HEK293 (cell line): ENCODE measurements at regions not wholly inside any gene's neighbourhood (a gene's known extent, or its start where the extent isn't known, plus 50 kb on each side); places are given as distances from the start of the nearest gene placed in this dataset.

Experiments
- EGR2 ChIP-seq: fragments of 450-650 bp; formaldehyde crosslinking; IDR thresholded peaks from 2 replicates; pipeline ENCODE4 v1.5.1; 2016; ENCODE audit warnings: low read depth, missing biosample characterization, missing genetic modification characterization
- GLI4 ChIP-seq: fragments of 450-650 bp; formaldehyde crosslinking; IDR thresholded peaks from 2 replicates; pipeline ENCODE4 v1.5.1; 2016; ENCODE audit warnings: missing biosample characterization, missing genetic modification characterization
- OVOL3 ChIP-seq: fragments of 450-650 bp; formaldehyde crosslinking; IDR thresholded peaks from 2 replicates; pipeline ENCODE4 v1.5.1; 2016; ENCODE audit warnings: missing biosample characterization, missing genetic modification characterization
- PRDM1 ChIP-seq: fragments of 450-650 bp; formaldehyde crosslinking; IDR thresholded peaks from 2 replicates; pipeline ENCODE4; 2016; ENCODE audit warnings: missing biosample characterization, missing genetic modification characterization
- SP2 ChIP-seq: fragments of 450-650 bp; formaldehyde crosslinking; IDR thresholded peaks from 2 replicates; pipeline ENCODE4 v1.5.1; 2016; ENCODE audit warnings: missing biosample characterization, missing genetic modification characterization
- YY1 ChIP-seq: fragments of 450-650 bp; formaldehyde crosslinking; IDR thresholded peaks from 2 replicates; pipeline ENCODE4 v1.5.1; 2018; ENCODE audit warnings: missing biosample characterization, missing genetic modification characterization
- ZBTB20 ChIP-seq: fragments of 450-650 bp; formaldehyde crosslinking; IDR thresholded peaks from 2 replicates; pipeline ENCODE4 v1.5.1; 2016; ENCODE audit warnings: missing biosample characterization, missing genetic modification characterization
- ZNF112 ChIP-seq: fragments of 450-650 bp; formaldehyde crosslinking; IDR thresholded peaks from 2 replicates; pipeline ENCODE4 v1.5.0; 2017; ENCODE audit warnings: missing biosample characterization, missing genetic modification characterization
- ZNF133 ChIP-seq: fragments of 450-650 bp; formaldehyde crosslinking; IDR thresholded peaks from 2 replicates; pipeline ENCODE4 v1.5.1; 2016; ENCODE audit warnings: missing biosample characterization, missing genetic modification characterization
- ZNF843 ChIP-seq: fragments of 450-650 bp; formaldehyde crosslinking; IDR thresholded peaks from 2 replicates; pipeline ENCODE4 v1.5.1; 2016; ENCODE audit warnings: missing biosample characterization, missing genetic modification characterization
- TF ChIP-seq, protein P1 (sequence below): fragments of 450-650 bp; formaldehyde crosslinking; IDR thresholded peaks from 2 replicates; pipeline ENCODE4 v1.5.1; 2016; ENCODE audit warnings: missing biosample characterization, missing genetic modification characterization
- TF ChIP-seq, protein P2 (sequence below): fragments of 450-650 bp; formaldehyde crosslinking; IDR thresholded peaks from 2 replicates; pipeline ENCODE4 v1.5.1; 2016; ENCODE audit warnings: missing biosample characterization, missing genetic modification characterization

GRCh38 chr13:60691268-60691667 is 294.2 kb downstream of the TDRD3 start:
- TF ChIP-seq ZNF843 (tag by site-specific recombination), result no peak
- no peak for TF ChIP-seq ZNF112 (tag by site-specific recombination)
- TF ChIP-seq, protein P1, sequence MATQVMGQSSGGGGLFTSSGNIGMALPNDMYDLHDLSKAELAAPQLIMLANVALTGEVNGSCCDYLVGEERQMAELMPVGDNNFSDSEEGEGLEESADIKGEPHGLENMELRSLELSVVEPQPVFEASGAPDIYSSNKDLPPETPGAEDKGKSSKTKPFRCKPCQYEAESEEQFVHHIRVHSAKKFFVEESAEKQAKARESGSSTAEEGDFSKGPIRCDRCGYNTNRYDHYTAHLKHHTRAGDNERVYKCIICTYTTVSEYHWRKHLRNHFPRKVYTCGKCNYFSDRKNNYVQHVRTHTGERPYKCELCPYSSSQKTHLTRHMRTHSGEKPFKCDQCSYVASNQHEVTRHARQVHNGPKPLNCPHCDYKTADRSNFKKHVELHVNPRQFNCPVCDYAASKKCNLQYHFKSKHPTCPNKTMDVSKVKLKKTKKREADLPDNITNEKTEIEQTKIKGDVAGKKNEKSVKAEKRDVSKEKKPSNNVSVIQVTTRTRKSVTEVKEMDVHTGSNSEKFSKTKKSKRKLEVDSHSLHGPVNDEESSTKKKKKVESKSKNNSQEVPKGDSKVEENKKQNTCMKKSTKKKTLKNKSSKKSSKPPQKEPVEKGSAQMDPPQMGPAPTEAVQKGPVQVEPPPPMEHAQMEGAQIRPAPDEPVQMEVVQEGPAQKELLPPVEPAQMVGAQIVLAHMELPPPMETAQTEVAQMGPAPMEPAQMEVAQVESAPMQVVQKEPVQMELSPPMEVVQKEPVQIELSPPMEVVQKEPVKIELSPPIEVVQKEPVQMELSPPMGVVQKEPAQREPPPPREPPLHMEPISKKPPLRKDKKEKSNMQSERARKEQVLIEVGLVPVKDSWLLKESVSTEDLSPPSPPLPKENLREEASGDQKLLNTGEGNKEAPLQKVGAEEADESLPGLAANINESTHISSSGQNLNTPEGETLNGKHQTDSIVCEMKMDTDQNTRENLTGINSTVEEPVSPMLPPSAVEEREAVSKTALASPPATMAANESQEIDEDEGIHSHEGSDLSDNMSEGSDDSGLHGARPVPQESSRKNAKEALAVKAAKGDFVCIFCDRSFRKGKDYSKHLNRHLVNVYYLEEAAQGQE (tag by site-specific recombination), result no peak
- TF ChIP-seq YY1 (tag by site-specific recombination), result no peak
- TF ChIP-seq EGR2, result no peak
- no peak for TF ChIP-seq GLI4 (tag by site-specific recombination)
- no peak for TF ChIP-seq OVOL3 (tag by site-specific recombination)
- no peak for TF ChIP-seq PRDM1 (tag by site-specific recombination)
- TF ChIP-seq SP2 (tag by site-specific recombination), result no peak
- no peak for TF ChIP-seq ZNF133 (tag by site-specific recombination)
- TF ChIP-seq, protein P2, sequence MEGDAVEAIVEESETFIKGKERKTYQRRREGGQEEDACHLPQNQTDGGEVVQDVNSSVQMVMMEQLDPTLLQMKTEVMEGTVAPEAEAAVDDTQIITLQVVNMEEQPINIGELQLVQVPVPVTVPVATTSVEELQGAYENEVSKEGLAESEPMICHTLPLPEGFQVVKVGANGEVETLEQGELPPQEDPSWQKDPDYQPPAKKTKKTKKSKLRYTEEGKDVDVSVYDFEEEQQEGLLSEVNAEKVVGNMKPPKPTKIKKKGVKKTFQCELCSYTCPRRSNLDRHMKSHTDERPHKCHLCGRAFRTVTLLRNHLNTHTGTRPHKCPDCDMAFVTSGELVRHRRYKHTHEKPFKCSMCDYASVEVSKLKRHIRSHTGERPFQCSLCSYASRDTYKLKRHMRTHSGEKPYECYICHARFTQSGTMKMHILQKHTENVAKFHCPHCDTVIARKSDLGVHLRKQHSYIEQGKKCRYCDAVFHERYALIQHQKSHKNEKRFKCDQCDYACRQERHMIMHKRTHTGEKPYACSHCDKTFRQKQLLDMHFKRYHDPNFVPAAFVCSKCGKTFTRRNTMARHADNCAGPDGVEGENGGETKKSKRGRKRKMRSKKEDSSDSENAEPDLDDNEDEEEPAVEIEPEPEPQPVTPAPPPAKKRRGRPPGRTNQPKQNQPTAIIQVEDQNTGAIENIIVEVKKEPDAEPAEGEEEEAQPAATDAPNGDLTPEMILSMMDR, result no peak
- TF ChIP-seq ZBTB20 (tag by site-specific recombination), result no peak
